ENCODE measurements at regions not wholly inside any gene's neighbourhood (a gene's known extent, or its start where the extent isn't known, plus 50 kb on each side); places are given as distances from the start of the nearest gene placed in this dataset.
A peak's percentile ranks its signal among the peaks of the same experiment; 100 is the strongest.

DNA sequence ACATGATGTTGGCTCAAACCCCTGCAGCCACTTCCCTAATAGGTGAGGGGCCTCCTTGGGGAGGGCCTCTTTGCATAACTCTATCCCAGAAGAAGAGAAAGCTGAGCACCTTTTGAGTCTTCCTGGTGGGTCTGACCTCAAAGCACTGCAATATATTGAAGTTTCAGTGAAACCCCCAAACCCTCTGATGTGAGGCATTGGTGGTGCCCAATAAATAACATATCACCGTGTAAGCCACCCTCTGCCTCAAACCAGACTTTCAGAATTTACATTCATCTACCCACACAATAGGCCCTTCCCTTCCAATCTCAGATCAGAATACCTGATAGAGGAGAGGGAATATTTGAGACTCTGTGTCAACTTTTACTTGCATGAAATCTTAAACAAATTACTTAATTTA, 142.8 kb upstream of the STK17B start:
- DNase-seq, result no peak

GRCh38 chr2:196314780-196315179, 143.4 kb upstream of the STK17B start:
- no peak for DNase-seq

DNA sequence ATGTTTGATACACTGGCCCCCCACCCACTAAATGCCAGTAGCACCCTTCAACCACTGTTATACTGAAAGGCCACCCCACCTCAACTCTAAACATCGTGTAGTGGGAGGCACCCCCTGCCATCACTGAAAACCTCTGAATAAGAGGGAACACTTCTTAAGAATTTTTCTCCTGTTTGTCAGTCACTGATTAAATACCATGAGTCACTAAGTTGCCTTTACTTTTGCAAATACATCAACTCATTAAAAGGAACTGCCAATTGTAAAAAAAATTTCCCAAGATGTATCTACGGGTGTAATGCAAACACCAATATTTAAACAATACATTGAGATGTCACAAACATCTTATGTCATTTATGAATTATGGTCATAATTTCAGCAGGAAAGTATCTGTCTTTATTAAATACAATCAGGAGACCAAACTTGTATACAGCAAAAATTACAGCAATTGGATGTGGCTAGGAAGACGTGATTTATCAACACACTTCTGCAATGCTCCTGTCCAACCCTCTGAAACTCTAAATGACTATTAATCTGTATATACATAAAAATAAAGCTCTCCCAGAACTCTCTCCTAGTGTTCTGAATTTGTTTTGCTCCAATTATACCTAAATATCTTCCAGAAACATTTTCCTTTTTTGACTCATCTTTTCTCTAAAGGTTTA, 144.1 kb upstream of the STK17B start:
- no peak for DNase-seq

DNA sequence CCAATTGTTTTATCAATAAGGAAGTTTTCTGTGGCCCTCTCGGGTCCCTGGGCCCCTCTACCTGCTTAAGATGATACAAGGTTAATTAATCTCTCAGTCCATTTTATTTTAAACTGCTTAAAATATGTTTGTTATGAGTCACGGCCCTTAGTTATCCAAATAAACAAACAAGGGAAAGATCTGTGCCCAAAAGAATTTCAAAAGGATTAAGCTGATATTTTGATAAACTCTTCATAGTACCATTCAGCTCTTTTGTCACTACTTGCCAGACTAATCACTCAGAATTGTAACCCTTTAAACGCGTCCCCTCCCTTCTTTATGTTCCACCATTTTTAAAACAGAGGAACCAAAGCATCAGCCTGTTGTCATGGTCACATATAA, 144.7 kb upstream of the STK17B start:
- DNase-seq, result no peak

DNA sequence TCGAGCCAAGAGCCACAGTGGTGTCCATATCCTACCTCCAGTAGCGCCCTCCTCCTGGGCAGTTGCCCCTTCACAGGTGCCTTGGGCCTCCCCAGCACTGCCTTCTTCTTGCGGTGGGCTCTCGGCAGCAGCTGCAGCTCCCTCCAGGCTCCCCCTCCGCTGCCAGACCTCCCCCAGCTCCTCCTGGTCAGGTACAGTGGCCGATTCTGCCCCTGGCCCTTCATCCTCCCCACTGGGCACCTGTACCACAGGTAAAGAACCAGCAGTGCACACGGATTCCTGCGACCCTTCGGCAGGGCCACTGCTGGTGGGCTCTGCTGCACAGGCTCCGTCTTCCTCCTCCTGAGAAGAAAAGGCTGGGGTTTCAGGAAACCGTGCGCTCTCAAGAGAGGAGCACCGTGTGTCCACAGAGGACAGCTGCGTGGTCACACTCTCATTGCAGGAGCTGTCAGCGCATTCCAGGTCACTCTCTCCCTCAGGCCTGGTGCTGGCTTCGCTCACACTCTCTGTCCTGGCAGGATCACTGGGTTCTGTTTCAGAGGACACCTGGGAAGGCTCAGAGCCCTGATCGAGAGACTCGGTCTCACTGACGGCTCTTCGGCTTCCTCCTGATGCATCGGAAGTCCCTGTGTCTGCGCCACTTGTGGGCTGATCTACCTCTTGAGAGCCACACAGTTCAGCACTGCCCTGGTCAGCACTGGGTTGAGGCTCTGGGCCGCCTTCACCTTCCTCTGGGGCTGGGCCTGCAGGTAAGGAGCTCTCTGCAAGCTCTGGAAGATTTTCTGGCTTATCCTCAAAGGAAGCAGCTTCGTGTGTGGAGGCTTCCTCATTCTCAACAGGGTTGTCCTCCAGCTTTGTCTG, 147.4 kb upstream of the STK17B start:
- no peak for DNase-seq

DNA sequence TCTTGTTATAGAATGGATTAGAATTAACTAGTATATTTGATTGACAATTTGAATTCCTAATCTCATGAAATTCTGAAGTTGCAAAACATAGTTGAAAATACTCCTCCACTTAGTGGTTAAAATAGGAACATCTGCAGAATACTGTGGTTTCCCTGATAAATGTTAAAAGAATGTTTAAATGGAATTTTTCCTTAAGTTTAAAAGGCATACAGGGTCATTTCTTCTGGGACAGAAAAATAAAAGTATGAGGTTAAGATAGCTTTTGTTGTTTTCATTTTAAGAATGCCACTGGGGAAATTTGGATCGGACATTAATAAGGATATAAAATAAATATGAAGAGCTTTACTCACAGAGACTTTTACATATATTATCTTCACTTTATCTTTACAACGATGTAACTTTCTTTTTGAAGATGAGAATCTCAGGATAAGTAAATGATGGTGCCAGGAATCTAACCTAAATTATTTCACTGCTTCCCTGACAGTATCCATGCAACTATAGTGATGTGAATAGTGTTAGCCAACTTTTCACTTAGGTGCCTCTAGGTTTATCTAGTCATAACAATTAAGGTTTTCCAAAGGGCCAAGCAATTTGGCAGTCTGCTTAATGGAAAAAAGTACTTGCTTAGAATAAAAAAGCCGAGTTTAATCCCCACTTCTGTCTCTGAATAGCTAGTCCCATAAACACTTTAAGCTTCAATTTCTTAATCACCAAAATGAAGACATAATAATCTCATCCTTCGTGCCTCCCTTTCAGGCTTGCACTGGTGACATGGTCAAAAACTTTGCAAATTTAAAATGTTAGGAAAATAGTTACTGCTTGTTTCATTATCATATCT, 151.8 kb upstream of the STK17B start:
- no peak for DNase-seq

- DNase-seq, result no peak
Observed at GRCh38 chr2:196324211-196324610, 152.8 kb upstream of the STK17B start.

DNA sequence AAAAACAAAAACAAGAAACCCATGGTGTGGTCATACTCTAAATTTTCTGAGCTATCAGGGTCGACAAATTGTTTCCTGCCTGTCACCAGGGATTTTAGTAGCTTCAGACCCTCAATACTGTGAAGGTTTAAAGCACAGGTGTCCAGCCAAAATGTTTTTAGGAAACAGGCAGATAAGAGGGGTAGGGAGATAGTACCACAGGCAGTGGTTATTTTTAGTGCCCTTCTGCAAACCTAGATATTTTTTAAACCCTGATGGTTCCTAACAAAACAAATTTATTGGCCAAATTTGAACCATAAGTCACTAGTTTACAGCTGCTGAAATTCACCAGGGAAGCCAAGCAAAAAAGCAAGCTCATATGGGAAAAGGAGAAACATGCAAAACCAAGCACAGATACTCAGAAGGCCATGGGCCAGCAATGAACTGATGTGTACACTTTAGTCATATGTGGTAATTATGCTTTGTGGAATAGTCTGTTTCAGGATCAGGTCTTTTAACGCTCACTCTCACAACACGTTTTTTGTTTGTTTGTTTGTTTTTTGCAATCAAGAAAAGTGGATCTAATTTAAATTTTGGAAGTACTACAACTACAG, 156.8 kb upstream of the STK17B start:
- no peak for DNase-seq

DNA sequence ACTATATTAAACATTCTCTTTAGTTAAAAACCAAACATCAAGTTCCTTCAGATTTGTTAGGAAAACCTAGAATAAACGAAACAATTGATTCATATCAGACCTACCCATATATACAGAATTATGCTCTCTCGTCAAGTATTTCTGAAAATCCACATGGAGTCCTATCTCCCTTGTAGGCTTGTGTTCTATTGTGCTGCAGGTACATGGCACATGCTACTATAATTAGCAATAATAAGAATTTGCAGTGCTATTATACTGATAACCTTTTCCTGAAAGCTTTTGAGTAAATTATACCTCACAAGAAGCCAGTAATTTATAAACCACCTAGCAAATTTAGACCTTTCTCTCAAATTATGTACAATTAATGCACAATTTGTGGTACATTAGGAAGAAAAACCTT, 158.6 kb upstream of the STK17B start:
- DNase-seq, result no peak

GRCh38 chr2:196330645-196331044, 159.3 kb upstream of the STK17B start:
- no peak for DNase-seq

- no peak for DNase-seq
Observed at GRCh38 chr2:196331143-196331542, 159.8 kb upstream of the STK17B start.

DNA sequence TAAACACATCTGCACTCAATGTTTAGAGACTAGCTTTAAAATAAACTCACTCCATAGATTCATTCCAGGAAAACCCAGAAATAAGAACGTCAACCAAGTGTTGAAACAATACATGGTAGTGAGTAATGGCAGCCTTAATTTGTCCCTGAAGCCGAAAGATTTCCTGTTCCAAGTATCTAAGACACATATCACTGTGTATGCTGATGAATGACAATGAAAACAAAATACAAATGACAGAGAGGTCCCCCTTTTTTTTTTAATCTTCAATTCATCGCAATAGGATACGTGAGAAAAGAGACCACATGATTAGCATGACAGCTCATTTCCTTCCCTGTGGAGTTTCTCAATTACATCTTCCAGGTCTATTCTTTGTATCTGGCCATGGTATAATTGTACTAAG, 160.5 kb upstream of the STK17B start:
- no peak for DNase-seq

GRCh38 chr2:196333397-196333796, 162.0 kb upstream of the STK17B start:
- no peak for DNase-seq

- DNase-seq, result no peak
Observed at GRCh38 chr2:196334710-196335109, 163.3 kb upstream of the STK17B start.

DNA sequence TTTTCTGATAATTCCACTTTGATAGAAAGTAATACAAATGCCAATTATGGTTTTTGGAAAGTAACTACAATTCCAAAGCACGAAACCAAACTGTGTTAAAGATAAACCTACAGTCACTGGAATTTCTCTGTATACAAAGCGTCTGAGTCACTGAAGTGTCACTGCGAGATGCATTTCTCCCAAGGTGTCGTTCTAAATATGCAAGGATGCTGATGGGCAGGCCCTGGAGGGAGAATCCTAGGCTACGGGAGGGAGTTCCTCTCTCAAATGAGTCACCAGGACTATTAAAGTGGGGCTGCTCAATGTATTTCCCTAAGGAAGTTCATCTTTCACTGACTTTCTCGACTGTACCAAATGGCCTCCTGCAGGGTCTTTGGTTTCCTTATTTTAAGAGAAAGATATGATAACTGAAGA, 163.8 kb upstream of the STK17B start:
- peak in 1 of 51 donors; percentile 9 for DNase-seq

DNA sequence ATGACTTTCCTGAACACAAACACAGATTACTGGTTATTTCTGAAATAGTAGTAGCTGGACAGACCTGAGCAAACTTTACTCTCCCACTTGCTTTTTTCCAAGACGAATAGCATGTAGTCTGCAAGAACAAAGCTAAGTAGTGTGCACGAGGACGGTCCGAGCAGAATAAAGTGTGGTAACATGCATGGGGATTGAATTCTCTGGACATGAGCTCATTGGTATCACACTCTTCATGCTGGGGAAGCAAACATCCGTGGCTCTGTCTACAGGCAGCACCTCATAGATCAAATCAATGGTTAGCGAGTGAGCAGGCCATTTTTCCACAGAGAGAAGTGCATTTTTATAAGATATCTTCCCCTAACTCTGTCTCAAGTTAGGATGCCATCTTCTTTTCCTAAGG, 164.8 kb upstream of the STK17B start:
- no peak for DNase-seq

DNA sequence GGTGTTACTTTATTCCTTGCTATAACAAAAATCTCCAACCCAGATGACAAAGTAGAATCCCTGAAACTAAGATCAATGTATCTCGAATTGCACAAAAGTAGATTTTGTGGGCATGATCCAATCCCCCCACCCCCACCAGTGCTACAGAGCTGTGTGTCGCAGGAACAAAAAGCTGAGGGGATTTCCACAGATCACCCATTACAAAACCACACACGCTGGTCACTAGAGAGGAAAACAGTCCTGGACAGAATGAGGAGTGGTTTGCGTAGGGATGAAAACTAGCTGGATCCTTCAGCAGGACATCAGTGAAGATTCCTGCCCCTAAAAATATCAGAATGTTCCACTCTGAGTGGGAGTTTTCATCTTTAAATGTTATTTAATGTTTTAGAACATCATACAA, 165.3 kb upstream of the STK17B start:
- no peak for DNase-seq

GRCh38 chr2:196337208-196337953, 166.0 kb upstream of the STK17B start:
- no peak for DNase-seq

DNA sequence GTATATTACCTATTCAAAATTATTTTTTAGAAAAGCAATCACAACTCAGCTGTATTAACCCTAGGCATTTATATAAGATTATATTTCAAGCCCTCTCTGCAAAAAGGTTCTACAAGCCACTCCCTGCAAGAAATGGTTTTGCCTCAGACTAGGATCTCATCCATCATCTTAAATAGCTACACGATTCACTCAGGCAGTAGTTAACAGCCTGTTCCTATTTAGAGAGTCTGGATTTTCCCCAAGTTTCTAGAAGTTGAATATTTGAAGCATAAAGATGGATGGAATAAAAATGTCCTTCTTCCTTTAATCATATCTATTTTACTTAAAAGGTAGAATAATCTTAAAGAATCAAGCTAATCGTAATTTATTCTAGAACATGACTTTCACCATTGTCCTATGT, 167.1 kb upstream of the STK17B start:
- DNase-seq, result no peak

DNA sequence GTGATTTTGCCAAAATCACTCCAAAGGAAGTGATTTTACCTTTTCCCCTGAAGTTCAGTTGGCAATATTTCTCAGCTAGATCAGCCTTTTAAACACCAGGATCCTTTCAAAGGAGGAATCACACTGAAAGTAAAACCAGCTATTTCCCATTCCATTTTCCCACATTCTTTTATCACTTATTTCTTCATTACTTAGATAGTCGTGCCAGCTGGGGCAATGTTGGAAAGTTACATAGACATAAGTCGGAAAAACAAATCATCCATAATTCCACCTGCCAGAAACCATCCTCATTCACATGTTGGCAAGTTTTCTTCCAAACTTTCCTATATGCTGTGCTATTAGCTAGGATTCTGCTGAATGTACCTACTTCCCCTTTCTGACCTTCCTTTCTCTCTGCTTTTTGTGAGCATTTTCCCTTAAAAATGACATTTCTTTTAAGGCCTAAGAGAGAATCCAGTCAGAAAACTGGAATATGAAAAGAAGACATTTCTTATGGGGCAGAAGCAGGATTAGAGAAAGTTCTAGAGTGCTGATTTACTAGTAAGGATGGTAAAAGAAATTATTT, 170.0 kb upstream of the STK17B start:
- no peak for DNase-seq

GRCh38 chr2:196344397-196344796, 173.0 kb upstream of the STK17B start:
- DNase-seq, result no peak

All from hypothalamus (tissue), 51 donors.